Right ventricle myocardium inferior (tissue), 1 donor: ENCODE measurements at regions not wholly inside any gene's neighbourhood (a gene's known extent, or its start where the extent isn't known, plus 50 kb on each side); places are given as distances from the start of the nearest gene placed in this dataset.

Source experiments
- ATAC-seq: fragments of 200-7000 bp; cut with Tn5 transposase; one replicate; pipeline ENCODE4 v1.9.1; 2020; ENCODE audit warnings: mild to moderate bottlenecking, moderate library complexity
- DNase-seq: peaks from one replicate; pipeline ENCODE4 v3.0.0; 2021; ENCODE audit errors: missing footprints
- intact Hi-C: fragments of 100-400 bp; cut with DNase I; formaldehyde crosslinking; loops from one replicate; pipeline ENCODE4 v1.11.0; 2022
- donor health status: DM: no; HTN: yes; CAD: no; lungs with severe emphysema.

DNA sequence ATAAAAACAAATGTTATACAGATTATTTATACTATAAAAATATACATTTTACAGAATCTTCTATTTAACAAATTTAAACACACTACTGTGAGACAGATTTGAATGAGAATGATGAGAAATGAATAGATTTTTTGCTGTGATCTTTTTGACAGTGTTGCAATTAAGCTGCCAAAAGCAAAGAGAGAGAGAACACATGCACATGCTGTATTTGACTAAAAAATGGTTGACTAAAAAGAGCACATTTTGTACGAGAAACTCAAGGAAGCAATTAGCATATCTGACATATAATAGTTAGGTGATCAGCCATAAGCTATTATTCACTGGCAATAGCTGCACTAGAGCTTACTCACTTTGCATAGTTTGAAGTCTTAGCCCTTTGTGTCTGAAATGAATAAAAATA is 115.8 kb downstream of the SYT10 start:
- intact Hi-C loops, result no loop called here
- no peak for ATAC-seq

DNA sequence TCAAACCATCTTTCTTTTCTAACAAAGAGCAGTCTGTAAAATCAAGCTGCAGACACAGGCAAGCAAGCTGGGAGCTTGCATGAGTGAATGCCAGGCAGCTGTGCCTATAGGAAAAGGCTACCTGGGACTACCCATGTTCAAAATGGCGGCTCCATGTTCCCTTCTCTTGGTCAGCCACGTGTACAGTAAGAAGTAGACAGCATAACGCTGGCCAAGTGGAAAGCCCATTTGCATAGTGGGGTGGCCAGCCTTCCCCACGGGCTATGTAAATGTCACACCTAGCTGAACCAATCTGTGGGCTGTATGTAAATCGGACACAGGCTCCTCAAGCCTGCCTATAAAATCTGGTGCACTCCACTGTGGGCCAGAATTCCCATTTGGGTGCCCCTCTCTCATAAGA is 117.1 kb downstream of the SYT10 start:
- ATAC-seq (no peak), DNase-seq (no peak)

More for the DNA sequence above, 115.8 kb downstream of the SYT10 start:
- no peak for DNase-seq

DNA sequence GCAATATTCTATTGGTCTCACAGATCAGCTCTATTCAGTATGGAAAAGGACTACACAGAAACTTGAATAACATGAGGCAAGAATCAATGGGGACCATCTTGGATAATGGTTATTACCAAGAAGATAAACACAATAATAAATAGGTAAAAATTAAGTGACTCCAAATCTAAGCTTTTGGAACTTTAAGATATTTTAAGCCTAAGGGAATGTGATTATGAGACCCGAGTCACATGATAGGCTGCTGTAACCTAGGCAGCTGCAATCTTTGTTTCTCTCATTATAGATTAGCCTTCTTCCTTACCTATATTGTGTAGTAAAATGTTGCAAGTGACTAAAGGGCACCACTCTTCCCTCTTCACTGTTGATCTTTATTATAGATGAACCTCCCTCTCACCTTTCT is 121.9 kb downstream of the SYT10 start:
- no peak for DNase-seq
- intact Hi-C loops, result no loop called here
- no peak for ATAC-seq

More for the DNA sequence above, 117.1 kb downstream of the SYT10 start:
- intact Hi-C loops, result no loop called here

DNA sequence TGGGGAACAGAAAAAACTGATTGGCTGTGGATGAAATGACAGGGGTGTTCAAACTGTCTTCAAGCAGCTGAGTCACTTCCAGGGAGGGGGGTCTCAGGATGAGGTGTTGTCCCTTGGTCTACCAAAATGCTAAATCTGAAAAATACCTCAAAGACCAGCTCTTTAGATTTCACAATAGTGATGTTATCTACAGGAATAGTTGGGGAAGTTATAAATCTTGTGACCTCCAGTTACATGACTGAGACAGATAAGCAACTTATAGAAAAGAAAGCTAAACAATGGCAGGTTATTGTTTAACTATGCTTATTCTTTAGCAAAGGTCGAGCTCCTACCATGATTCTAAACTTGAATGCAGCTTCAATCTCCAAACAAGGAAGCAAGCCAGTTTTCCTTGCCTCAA is 125.4 kb downstream of the SYT10 start:
- intact Hi-C loops, result no loop called here
- DNase-seq, result no peak
- no peak for ATAC-seq

DNA sequence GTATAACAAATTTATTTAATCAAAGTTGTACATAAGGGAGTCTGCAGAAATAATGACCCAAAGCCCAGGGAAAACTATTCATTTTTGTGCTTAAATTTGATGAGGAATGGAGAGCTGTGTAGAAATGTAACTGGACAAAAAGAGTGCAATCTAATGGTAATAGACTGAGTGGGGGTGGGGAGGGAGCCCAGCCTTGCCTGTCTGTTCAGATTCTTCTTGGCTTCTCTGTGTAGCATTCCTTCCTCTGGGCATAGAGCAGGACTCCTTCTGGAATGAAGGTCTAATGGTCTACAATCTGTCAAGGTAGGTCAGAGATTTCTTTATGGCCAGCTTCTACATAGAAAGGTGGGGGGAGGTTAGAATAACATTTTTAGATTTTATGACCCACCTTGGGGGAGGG is 126.1 kb downstream of the SYT10 start:
- ATAC-seq, result no peak
- DNase-seq, result no peak
- intact Hi-C loops, result no loop called here

DNA sequence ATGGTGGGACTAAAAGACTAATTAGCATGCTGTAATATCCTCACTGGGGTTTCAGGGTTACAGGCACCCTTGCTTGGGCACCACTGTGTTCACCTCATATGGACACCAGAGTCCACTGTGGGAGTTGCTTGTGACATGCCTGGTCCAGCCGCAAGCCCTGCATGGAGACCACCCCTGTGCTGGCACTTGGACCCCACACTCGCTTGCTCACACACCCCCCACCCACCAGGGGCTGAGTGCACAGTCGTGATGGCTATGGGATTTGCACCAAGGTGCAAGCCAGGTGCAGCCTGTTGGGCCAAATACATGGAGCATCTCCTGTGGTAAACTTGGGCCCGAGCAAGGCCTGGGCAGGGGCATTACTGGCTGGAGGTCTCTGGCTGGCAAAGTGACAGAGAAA is 129.1 kb downstream of the SYT10 start:
- intact Hi-C loops, result no loop called here
- DNase-seq (no peak), ATAC-seq (no peak)

DNA sequence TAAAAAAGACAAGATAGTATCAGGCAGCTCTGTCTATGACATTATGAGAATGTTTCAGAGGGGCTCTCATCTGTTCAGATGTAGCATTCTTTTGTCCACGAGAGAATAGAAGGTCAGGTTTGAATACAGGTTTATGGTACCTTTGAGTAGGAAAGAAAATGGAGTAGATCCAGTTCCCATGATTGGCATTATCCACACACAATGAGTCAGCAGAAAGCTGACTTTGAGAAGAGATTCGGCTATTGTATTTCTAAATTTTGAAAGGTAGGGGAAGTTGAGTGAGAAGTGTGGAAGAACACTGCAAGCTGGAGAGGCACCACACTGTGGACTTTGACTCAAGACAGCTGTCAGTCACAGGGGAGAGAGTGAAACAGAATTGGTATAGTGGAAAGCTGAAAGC is 135.4 kb downstream of the SYT10 start:
- no peak for ATAC-seq
- intact Hi-C loops, result no loop called here
- DNase-seq, result no peak

DNA sequence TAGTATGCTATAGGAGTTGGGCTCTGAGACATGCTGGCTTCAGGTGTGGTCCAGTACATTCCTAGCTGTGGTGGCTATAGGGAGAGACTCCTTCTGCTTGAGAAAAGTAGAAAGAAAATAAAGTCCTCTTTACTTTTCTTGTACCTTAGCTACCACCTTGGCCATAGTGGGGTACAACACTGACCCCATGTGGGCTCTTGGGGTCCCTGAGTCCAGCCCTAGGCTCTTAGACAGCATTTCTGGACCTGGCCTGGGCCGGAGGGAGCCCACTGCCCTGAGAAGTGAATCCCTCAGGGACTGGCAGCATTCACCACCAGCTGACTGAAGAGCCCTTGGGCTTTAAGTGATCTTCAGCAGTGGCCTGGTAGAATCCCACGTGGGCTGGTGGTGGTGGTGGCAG is 143.1 kb downstream of the SYT10 start:
- ATAC-seq, result no peak
- no peak for DNase-seq
- intact Hi-C loops, result no loop called here

DNA sequence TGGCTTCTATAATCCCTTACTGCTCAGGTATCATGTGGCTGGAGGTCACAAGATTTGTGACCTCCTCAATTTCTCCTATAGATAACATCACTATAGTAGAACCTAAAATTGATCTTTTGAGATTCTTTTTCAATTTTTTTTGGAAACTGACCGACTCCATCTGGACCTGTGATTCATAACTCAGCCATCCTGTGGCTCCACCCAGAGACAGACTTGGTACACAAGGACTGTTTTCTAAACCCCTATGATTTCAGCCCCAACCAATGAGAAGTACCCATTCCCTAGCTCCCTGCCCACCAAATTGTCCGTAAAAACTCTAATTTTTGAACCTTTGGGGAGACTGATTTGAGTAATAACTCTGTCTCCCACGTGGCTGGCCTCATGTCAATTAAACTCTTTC is 148.9 kb downstream of the SYT10 start:
- ATAC-seq, result no peak
- intact Hi-C loops, result no loop called here
- no peak for DNase-seq

DNA sequence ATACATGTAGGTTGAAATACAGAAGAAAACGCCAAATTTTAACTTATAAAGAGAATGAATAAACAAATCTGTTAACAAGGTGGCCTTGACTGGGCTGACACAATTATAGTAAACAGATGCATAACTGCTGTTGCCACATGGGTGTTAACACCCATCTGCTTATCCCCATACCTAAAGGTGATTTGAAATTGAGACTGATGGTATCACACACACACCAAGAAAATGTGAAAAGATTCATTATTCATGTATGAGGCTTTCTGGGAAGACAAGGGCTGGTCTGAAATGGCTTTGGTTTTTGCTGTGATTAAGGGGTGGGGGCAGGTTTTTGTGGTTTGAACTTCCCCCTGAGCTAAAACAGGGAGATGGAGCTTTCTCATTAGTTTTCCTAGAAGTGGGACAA is 156.6 kb downstream of the SYT10 start:
- intact Hi-C loops, result no loop called here

DNA sequence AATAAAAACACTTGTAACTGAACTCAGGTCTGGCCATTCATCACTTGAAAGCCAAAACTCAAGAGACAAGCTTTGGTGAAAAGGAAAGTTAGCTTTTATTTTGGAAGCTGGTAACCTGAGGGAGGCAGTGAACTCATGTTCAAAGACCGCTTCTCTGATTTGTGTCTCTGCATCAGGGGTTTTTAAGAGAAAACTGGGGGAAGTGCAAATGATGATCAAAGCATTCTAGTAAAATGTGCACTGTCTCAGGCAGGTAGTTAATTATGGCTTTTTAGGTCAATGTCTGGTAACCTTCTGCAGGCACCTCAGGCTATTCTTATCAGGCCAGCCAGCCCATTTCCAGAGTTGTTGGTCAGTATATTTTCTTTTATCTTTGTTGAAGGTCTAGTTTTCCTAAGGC is 162.2 kb downstream of the SYT10 start:
- DNase-seq, result no peak
- intact Hi-C loops, result no loop called here
- ATAC-seq, result no peak

More for the DNA sequence above, 156.6 kb downstream of the SYT10 start:
- DNase-seq (no peak), ATAC-seq (no peak)

DNA sequence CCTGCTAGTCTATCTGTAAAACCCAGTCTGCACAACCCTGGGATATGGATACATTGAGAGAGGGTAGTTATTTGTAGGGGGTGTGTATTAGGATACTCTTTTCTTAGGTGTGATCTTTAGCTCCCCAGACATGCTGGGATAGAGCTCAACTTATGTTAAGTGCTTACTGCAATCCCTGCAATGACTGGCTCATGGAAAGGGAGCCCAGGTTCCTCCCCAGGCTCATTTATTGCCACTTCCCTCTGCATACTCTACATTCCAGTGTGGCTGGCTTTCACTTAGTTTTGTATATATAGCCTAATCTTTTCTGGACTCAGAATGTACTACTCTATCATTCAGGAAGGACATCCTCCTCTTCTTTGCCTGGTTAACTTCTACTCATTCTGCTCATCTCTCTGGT is 172.0 kb downstream of the SYT10 start:
- no peak for ATAC-seq
- no peak for DNase-seq
- intact Hi-C loops, result no loop called here

DNA sequence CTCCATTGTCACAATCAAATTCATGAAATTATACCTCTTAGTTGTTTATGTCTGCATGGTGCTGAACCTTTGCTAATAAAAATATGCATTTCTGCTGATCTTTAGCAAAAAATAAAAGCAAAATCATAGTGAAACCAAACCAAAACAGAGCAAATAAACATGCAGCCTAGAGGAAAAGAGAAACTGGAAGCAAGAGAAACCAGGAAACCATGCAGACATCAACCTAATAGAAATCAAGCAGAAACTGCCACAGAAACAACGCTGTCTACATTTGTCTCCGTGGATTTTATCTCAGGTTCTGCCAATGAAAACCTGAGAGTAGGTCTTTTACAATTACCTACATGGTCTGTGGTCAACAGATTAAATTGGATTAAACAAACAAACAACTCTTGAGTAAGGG is 173.7 kb downstream of the SYT10 start:
- no peak for ATAC-seq
- DNase-seq, result no peak
- intact Hi-C loops, result no loop called here

DNA sequence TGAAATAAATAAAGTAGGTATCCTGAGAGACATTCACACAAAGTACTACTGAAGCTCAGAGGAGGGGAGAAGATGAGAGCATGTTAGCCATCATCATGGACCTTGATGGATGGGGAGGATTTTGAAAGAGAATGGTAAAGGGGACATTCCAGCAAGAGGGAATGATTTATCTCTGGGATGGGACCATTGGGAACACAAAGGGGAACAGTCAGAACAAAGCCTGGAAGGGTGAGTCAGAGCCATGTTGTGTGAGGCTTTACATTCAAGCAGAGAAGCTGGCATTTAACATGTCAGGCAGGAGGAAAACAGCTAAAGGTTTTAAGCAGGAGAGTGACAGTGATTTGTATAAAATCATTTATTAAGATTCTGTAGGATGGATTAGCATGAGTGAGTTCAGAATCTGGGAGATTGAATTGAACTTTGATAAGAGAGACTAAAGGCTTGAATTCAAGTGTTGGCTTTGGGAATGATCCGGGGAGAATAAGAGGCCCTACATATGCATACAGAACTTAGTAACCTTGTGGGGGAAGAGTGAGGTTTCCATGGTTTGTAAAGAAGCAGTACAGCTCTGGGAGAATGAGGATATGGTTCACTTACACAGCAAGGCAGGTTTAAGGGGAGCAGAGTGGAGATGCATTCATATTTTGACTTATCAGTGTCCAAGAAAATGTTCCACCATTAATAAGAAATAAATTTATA is 174.4 kb downstream of the SYT10 start:
- intact Hi-C loops, result no loop called here
- no peak for ATAC-seq
- no peak for DNase-seq

DNA sequence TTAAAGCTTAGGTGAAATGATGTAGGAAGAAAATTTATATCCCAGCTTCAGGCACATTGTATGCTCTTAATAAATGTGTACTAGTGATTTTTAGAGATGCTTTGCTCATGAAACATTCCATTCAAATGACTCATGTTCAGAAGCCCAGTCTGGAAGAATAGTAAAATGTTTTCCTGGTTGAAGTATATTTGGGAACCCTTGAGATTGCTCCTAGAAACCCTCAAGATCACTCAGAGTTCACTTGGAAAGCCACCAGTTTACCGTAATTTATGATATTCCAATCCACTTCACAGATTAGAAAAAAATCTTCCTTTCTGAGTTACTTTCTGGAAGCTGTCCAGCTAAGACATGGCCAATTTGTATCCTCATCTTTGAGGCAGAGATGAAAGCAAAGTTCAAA is 186.4 kb downstream of the SYT10 start:
- no peak for ATAC-seq
- DNase-seq, result no peak
- intact Hi-C loops, result no loop called here

DNA sequence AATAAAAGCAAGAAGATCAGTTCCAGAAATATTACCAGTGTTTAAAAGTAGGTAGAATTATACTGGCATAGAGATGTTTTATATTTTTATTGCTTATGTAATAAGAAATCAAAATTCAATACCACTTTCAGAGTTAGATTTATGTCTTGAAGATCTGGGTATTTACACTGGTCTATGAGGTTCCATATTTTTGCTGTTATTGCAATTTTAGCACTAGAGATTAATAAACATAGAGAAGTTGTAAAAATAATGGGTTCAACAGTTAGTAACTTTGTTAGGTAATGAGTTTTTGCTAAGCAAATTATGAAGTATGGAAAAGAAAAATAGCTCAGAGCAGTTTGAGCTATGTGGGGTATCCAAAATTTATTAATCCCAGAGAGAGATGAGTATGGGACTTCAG is 188.1 kb downstream of the SYT10 start:
- DNase-seq (no peak), ATAC-seq (no peak)
- intact Hi-C loops, result no loop called here

DNA sequence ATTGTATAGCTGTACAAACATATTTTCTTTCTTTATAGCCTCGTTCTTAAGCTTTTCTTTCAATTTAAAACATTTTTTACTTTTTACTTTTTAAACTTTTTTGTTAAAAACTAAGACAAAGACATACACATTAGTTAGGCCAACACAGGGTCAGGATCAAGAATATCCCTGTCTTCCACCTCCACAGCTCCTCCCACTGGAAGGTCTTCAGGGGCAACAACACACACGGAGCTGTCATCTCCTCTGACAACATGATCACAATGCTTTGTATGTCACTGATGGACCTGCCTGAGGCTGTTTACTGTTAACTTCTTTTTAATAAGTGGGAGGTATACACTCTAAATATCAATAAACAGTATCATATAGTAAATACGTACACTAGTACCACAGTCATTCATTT is 191.3 kb downstream of the SYT10 start:
- intact Hi-C loops, result no loop called here
- ATAC-seq, result no peak
- DNase-seq, result no peak

DNA sequence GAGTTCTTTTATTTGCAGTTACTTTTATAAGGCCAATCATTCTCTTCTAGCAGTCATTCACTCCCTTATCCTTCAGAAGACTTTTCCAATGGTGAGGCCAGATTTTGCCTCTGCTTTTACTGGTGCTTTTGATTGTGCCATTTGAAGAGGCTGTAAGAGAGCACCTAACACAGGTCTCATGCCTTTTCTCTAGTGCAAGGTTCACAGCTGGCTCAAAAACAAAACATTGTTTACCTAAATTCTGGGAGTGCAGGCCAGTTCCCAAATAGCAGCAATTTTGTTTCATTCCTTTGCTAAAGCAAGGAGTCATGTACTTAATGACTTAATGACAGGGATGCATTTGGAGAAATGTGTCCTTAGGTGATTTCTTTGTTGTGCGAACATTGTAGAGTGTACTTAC is 192.0 kb downstream of the SYT10 start:
- ATAC-seq, result no peak
- DNase-seq, result no peak
- intact Hi-C loops, result no loop called here

DNA sequence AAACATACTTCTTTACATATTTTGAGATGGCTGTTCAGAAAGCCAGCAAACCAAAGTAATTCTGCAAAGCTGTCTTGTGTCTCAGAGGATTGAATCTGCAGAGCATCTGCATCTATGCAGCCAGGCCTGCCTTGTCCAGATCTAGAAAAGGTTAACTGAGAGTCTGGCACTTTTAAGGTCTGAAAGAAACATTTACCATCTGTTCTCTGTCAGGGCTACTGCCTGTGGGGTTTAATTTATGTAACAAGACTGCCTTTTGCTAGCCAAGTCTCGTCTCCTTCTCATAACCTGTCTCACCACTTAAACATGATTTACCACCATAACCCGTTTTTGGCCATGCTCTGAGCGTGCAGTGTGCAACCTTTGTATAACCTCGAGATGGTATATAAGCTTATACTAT is 194.2 kb downstream of the SYT10 start:
- no peak for ATAC-seq
- intact Hi-C loops, result no loop called here
- DNase-seq, result no peak

DNA sequence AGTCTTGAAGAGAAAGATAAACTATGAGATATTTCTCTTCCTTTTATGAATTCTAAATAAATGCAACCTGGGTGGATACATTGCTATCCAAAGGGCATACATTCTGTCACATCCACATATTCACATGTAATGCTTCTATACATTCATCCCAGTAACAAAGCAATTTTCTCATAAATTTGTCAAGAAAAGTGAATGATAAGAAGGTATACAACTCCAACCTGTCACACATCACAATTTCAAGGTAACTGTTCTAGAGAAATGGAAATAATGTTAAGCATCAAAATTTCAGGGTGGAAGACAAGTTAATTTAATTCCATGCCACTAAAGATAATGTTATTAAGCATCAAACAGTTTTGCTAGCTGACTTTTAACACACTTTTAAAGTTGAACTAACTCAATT is 212.9 kb downstream of the SYT10 start:
- no peak for DNase-seq
- intact Hi-C loops, result no loop called here
- ATAC-seq, result no peak

DNA sequence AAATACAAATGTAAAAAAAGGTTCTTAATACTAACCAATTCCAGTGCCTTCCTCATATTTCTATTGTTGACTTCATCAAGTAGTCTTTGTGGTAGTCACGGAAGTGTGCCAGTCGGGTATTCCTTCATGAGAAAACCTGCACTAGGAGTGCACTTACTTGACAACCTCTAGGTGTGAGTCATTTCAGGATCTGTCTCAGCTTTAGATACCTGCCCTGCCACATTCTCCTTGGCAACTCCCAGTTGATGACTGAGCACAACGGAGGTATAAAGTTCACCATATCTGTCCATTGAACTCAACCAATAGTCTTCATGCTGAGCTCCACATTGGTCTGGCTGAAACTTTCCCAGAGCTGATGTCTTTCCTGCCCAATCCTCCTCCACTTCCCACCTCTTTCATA is 215.7 kb downstream of the SYT10 start:
- ATAC-seq, result no peak
- no peak for DNase-seq
- intact Hi-C loops, result no loop called here
